Lower lobe of right lung (tissue), 2 donors: ENCODE measurements at regions not wholly inside any gene's neighbourhood (a gene's known extent, or its start where the extent isn't known, plus 50 kb on each side); places are given as distances from the start of the nearest gene placed in this dataset.

Source experiments
- ATAC-seq, 2 donors: fragments of 200-7000 bp; cut with Tn5 transposase; one replicate each; pipeline ENCODE4 v1.9.1; 2020 to 2022; ENCODE audit warnings: mild to moderate bottlenecking in 2 of 2, moderate library complexity in 2 of 2
- DNase-seq: peaks from one replicate; pipeline ENCODE4 v3.0.0-alpha.2; 2020
- H3K27ac ChIP-seq: fragments of 200-600 bp; one replicate; pipeline ENCODE4 v1.8.0; 2022
- H3K27me3 ChIP-seq: fragments of 200-600 bp; one replicate; pipeline ENCODE4 v1.8.0; 2022; ENCODE audit warnings: low read depth
- H3K36me3 ChIP-seq: fragments of 200-600 bp; one replicate; pipeline ENCODE4 v1.8.0; 2022; ENCODE audit warnings: mild to moderate bottlenecking
- H3K4me1 ChIP-seq: fragments of 200-600 bp; one replicate; pipeline ENCODE4 v1.8.0; 2022
- H3K4me3 ChIP-seq: fragments of 200-600 bp; one replicate; pipeline ENCODE4 v1.8.0; 2022; ENCODE audit warnings: mild to moderate bottlenecking
- H3K9me3 ChIP-seq: fragments of 200-600 bp; one replicate; pipeline ENCODE4 v1.8.0; 2022
- CTCF ChIP-seq: fragments of 200-600 bp; IDR thresholded peaks from one replicate; pipeline ENCODE4 v1.8.0; 2022; ENCODE audit warnings: antibody characterized with exemption, mild to moderate bottlenecking
- intact Hi-C: fragments of 100-400 bp; cut with DNase I; formaldehyde crosslinking; loops from one replicate; pipeline ENCODE4 v1.11.0; 2022
- donor health status: DM: no; HTN: yes; CAD: no; lungs with severe emphysema.

- no peak for TF ChIP-seq CTCF
- intact Hi-C loops: no loop called here
- Histone ChIP-seq H3K27me3 (no peaks in the 10 kb centered on the region), H3K4me1 (no peaks in the 10 kb centered on the region), H3K36me3 (no peaks in the 10 kb centered on the region), H3K9me3 (no peaks in the 10 kb centered on the region), H3K4me3 (no peak overlapping the region), H3K27ac (no peak overlapping the region)
- DNase-seq: no peak
- ATAC-seq: no peak
Measured at GRCh38 chr3:89649431-89649830, 542.0 kb downstream of the EPHA3 start.

GRCh38 chr3:89654031-89654430 is 546.6 kb downstream of the EPHA3 start:
- H3K4me3 ChIP-seq: no peak overlapping the region
- TF ChIP-seq CTCF: no peak
- H3K27ac ChIP-seq: no peak overlapping the region
- peaks cover 17% of the 10 kb centered on the region for H3K9me3 ChIP-seq
- H3K36me3 ChIP-seq: no peaks in the 10 kb centered on the region
- no peak for DNase-seq
- H3K4me1 ChIP-seq: no peaks in the 10 kb centered on the region
- ATAC-seq: no peak
- intact Hi-C loops: no loop called here
- no peaks in the 10 kb centered on the region for H3K27me3 ChIP-seq

GRCh38 chr3:89656388-89656787 is 549.0 kb downstream of the EPHA3 start:
- no peak for TF ChIP-seq CTCF
- Histone ChIP-seq H3K27ac (no peak overlapping the region), H3K9me3 (peaks cover 17% of the 10 kb centered on the region), H3K27me3 (no peaks in the 10 kb centered on the region), H3K4me3 (no peak overlapping the region), H3K4me1 (no peaks in the 10 kb centered on the region), H3K36me3 (no peaks in the 10 kb centered on the region)
- no peak for ATAC-seq
- no peak for DNase-seq
- intact Hi-C loops: no loop called here

- intact Hi-C loops: no loop called here
- TF ChIP-seq CTCF: no peak
Measured at GRCh38 chr3:89679686-89680085, 572.3 kb downstream of the EPHA3 start.

GRCh38 chr3:89682556-89682955 is 575.1 kb downstream of the EPHA3 start:
- no peak for DNase-seq

More at GRCh38 chr3:89679686-89680085, 572.3 kb downstream of the EPHA3 start:
- Histone ChIP-seq H3K4me3 (no peak overlapping the region), H3K4me1 (no peaks in the 10 kb centered on the region), H3K9me3 (no peaks in the 10 kb centered on the region), H3K27ac (no peak overlapping the region), H3K27me3 (no peaks in the 10 kb centered on the region), H3K36me3 (no peaks in the 10 kb centered on the region)
- ATAC-seq (no peak), DNase-seq (no peak)

More at GRCh38 chr3:89682556-89682955, 575.1 kb downstream of the EPHA3 start:
- intact Hi-C loops: no loop called here
- H3K27me3 ChIP-seq: no peaks in the 10 kb centered on the region
- H3K4me3 ChIP-seq: no peak overlapping the region
- TF ChIP-seq CTCF: no peak
- no peaks in the 10 kb centered on the region for H3K9me3 ChIP-seq
- H3K36me3 ChIP-seq: no peaks in the 10 kb centered on the region
- no peak overlapping the region for H3K27ac ChIP-seq
- no peak for ATAC-seq
- H3K4me1 ChIP-seq: no peaks in the 10 kb centered on the region
